Inflammatory macrophage (primary cell): ENCODE measurements at regions not wholly inside any gene's neighbourhood (a gene's known extent, or its start where the extent isn't known, plus 50 kb on each side); places are given as distances from the start of the nearest gene placed in this dataset.
"Not testable (repeated sequence)": the region's sequence is repeated elsewhere in the genome, so short reads cannot be mapped to it uniquely, and the experiment has no call there.

Experiments used
- DNase-seq, 2 donors: peaks; one replicate each; pipeline ENCODE4 v3.0.0-alpha.2; 2020 to 2022

DNA sequence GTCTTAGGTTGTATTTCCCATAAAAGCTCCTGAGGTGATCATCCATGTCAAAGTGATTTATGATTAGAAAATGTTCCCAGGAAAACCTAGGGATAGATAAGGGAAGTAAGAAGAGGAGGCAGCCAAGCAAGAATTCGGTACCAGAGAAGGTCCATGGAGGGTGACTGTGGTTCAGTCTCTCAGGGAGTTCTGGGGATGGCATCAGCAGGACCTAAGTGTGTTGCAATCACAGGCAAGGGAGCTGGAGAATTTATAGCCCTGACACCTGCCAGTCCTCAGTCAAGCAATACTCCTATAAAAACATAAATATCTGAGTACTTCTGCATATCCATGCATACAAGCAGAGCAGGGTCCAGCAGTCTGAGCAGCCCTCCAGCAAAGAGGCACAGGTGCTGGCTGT is 95.6 kb upstream of the TOPAZ1 start:
- no peak for DNase-seq

DNA sequence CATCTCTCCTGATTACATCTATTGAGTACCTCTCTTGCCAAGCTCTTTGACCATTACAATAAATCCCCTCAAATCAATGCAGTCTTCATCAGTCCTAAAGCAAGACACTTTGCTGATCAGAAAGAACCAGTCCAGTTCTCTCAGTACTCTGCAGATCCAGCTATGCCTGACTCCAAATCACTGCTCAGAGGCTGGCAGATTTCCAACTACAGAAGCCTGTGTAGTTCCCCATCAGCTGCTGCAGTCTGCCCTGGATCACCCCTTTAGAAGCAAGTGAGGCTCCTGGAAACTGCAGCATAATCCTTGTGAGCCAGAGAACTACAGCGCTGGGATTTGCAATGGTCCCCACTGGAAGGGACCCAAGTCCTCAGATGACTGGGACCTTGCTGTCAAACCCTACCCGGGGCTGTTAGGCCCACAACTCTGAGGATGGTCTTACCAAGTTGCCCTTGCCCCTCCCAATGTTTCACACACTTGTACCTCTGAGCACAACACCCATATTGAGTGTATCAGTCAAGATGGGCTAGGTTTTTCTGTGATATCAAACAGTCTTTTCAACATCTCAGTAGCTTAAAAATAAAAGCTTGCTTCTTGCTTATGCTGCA is 81.9 kb upstream of the TOPAZ1 start:
- DNase-seq, result no peak

- no peak for DNase-seq
Observed at GRCh38 chr3:44160818-44161217, 80.9 kb upstream of the TOPAZ1 start.

- DNase-seq, result no peak
Observed at GRCh38 chr3:44171891-44172290, 69.8 kb upstream of the TOPAZ1 start.

DNA sequence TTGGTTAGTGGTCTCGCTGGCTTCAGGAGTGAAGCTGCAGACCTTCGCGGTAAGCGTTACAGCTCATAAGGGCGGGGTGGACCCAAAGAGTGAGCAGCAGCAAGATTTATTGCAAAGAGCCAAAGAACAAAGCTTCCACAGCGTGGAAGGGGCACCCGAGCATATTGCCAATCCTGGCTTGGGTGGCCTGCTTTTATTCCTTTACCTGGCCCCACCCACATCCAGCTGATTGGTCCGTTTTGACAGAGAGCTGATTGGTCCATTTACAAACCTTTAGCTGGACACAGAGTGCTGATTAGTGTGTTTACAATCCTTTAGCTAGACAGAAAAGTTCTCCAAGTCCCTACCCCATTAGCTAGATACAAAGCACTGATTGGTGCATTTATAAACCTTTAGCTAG is 69.0 kb upstream of the TOPAZ1 start:
- not testable (repeated sequence) for DNase-seq

GRCh38 chr3:44173263-44173662 is 68.4 kb upstream of the TOPAZ1 start:
- no peak for DNase-seq

DNA sequence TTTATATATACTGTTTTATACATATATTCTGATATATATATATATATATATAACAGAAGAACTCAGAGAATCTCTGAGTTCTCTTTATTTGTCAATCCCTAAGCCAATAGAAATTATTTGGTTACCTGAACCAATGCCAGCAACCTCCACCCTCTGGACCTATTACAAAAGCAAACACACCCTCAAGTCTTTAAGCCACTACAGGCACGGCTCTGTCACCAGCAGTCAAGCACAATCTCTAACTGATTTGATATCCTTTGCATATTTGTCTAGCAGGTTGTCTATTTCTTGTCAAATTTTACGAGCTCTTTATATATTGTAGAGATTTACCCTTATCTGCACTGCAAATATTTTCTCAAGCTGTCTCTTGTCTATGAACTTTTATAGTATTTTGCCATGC is 66.6 kb upstream of the TOPAZ1 start:
- DNase-seq, result no peak

DNA sequence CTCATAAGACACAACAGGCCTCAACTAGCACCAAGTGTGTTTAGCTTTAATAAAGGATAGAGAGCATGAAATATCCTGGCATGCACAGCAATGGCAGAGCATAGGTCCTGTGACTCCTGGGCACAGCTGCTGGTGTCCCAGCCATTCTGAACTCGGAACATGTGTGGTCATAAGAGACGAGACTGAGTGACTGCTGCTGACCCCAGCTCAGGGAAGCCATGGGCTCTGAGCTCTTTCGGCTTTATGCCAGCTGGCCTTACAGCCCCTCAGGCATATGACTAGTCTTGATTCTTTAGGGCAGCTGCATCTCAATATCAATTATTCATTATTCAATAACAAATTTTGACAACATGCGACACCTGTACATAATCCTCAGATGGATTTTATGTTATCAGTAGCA is 62.4 kb upstream of the TOPAZ1 start:
- no peak for DNase-seq

DNA sequence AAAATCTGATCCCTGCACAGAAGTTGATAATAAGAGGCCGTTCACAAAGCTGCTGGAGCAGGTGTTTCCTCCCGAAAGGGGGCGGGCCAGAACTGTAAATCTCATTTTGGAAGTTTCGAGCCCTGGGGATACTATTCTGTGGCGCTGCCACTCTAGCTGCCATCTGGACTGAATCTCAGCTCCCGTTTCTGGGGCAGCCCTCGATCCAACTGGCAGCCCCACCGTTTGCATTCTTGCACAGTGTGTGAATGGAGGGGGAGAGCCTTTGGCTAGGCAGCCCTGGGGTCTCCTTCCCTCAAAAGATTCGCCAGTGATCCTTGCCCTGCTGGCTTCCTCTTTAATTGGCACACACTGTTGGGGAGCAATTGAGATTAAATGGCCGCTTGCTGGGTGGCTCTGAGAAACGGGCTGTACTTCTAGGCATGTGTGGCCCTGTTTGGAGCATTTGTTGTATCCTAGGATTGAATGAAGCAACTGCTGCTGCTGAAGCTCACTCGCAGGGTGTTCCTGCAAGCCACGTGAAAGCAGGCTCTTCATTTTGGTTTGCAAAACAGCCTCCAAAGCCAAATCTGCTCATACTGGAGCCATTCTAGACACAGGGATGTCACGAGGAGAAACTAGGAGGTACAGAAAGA is 57.2 kb upstream of the TOPAZ1 start:
- no peak for DNase-seq

GRCh38 chr3:44185396-44185915 is 56.2 kb upstream of the TOPAZ1 start:
- DNase-seq, result no peak

GRCh38 chr3:44186111-44186672 is 55.5 kb upstream of the TOPAZ1 start:
- no peak for DNase-seq

DNA sequence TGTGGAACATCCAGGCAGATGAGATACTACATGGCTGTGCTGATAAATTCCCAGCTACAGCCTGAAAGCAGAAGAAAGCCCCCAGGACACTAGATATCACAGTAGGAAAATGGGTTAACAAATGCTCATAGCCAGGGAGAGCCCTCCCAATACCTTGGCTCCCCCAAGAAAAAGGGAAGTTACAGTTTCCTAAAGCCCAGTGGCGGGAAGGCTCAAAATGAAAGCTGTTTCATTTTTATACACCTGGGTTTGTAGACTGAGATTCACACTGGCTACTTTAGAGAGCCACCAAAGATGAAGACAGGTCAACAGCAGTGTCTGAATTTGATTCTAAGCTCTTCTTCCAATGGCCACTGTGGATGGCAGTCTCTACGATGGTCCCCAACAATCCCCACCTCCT is 55.0 kb upstream of the TOPAZ1 start:
- DNase-seq, result no peak
